ENCODE measurements at regions not wholly inside any gene's neighbourhood (a gene's known extent, or its start where the extent isn't known, plus 50 kb on each side); places are given as distances from the start of the nearest gene placed in this dataset.

DNA sequence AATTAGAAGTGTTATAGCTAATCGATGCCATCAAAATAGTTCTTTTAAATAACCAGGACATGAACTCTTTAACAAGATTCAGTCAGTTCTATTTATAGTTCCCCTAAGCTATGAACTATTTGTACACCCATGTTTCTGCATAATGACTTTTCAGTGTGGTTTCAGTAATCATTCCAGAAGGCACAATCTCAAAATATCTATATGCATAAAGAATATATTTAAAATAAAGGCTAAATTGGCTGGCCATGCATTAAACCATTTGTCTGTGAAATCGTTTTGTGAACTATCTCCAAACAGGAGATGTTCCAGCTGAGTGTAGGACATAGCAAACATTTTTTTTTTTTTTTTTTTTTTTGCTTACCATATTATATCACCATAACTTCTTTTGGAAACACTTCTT lies 719.3 kb downstream of the PLCL1 start:
- TF ChIP-seq FOXM1 (IDR thresholded peaks at IDR 0.05; ENCODE audit: low read depth) (no peak), POLR2AphosphoS5 (IDR thresholded peaks at IDR 0.05; ENCODE audit: low read depth, low read length) (no peak), CTCF (IDR thresholded peaks at IDR 0.05) (no peak), EZH2phosphoT487 (IDR thresholded peaks at IDR 0.05; ENCODE audit: borderline replicate concordance, low read depth) (no peak), YY1 (IDR thresholded peaks at IDR 0.05; ENCODE audit: low read depth) (no peak), FOSL2 (IDR thresholded peaks at IDR 0.05; ENCODE audit: borderline replicate concordance, low read depth) (no peak), SMC3 (IDR thresholded peaks at IDR 0.05; ENCODE audit: low read depth, low read length) (no peak), JUND (IDR thresholded peaks at IDR 0.05) (no peak), EP300 (IDR thresholded peaks at IDR 0.05; ENCODE audit: borderline replicate concordance in 1 of 2, low read depth in 1 of 2, low read length in 1 of 2) (no peak), CHD2 (IDR thresholded peaks at IDR 0.05; ENCODE audit: low read length, partially characterized antibody) (no peak)
- TF ChIP-seq, protein P1, sequence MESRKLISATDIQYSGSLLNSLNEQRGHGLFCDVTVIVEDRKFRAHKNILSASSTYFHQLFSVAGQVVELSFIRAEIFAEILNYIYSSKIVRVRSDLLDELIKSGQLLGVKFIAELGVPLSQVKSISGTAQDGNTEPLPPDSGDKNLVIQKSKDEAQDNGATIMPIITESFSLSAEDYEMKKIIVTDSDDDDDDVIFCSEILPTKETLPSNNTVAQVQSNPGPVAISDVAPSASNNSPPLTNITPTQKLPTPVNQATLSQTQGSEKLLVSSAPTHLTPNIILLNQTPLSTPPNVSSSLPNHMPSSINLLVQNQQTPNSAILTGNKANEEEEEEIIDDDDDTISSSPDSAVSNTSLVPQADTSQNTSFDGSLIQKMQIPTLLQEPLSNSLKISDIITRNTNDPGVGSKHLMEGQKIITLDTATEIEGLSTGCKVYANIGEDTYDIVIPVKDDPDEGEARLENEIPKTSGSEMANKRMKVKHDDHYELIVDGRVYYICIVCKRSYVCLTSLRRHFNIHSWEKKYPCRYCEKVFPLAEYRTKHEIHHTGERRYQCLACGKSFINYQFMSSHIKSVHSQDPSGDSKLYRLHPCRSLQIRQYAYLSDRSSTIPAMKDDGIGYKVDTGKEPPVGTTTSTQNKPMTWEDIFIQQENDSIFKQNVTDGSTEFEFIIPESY (IDR thresholded peaks at IDR 0.05; ENCODE audit: borderline replicate concordance, low read depth) = no peak
